Posterior vena cava (tissue), 2 donors: ENCODE measurements at regions not wholly inside any gene's neighbourhood (a gene's known extent, or its start where the extent isn't known, plus 50 kb on each side); places are given as distances from the start of the nearest gene placed in this dataset.
"Not testable (repeated sequence)": the region's sequence is repeated elsewhere in the genome, so short reads cannot be mapped to it uniquely, and the experiment has no call there.

Source experiments
- DNase-seq: peaks from one replicate; pipeline ENCODE4 v3.0.0-alpha.2; 2020; ENCODE audit warnings: low spot score
- intact Hi-C, 2 donors: fragments of 100-400 bp; cut with DNase I; formaldehyde crosslinking; loops; one replicate each; pipeline versions ENCODE4 v1.14.1 to v1.14.2; 2022 to 2023
- donor health status: DM: yes; HTN: yes; CAD: no.
- donor health status: DM: yes; HTN: yes; CAD: no.

DNA sequence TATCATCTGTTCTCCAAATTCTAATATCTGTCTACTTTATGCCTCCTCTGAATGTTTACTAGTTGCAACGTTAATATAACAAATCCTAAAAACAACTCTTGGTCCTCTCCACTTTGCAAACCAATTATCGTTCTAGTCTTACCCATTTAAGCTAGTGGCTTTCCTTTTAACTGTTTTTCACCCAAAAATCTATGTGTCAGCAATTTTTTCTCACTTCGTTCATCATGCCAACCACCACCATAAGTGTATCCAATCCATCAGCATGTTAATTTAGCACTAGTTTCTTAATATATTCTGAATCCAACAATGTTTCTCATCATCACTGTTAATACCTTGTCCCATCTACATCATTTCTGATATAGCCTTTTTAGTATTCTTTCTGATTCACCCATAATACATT lies 90.0 kb upstream of the RORB start:
- intact Hi-C loops: no loop called here
- DNase-seq: no peak

DNA sequence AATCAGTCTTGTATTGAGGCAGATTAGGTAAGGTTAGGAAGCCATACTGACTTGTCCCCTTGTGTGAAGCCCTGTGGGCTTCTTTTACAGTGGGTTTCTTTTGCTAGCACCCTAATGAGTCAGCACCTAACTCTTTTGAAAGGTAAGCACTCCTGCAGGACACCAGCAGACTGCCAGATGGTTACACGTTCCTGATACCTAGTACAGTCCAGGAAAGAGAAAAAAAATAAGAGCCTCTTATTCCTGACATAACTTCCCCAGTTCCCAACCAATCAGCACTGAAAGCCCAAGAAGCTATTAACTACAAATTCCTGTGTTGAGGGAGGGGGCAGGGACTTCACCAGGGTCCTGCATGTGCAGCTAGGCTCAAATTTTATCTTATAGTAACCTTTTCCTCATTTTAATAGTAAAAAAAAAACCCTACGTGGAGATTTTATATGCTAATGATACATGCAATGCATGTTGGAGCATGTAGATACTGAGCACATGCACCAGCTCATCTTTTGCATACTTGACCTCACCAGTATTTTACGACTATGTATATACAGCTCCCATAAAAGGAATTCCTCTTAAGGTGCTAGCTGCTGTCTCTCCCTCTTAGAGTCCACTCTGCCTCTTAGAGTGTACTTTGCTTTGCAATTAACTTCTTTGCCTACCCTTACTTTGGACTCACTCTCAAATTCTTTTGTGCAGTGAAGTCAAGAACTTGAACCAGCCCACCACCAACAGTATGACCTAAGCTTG lies 84.7 kb upstream of the RORB start:
- no peak for DNase-seq
- intact Hi-C loops: no loop called here

DNA sequence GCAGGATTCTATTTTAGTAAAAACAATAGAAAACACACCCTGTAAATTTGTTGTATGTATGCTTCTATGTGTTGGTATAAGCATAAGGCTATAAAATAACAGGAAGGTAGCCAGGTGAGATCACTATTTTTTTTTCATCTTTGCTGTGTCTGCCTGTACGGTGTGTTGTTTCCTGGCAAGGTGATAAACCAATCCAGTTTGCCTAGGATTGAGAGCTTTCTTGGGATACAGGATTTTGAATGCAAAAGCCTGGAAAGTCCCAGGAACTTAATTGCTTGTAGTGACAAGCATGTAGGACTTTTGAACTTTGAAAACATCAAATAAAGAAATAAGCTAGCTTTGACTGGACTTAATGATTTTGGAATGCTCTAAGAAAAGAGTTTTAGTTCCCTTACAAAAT lies 83.3 kb upstream of the RORB start:
- DNase-seq: no peak
- intact Hi-C loops: no loop called here

DNA sequence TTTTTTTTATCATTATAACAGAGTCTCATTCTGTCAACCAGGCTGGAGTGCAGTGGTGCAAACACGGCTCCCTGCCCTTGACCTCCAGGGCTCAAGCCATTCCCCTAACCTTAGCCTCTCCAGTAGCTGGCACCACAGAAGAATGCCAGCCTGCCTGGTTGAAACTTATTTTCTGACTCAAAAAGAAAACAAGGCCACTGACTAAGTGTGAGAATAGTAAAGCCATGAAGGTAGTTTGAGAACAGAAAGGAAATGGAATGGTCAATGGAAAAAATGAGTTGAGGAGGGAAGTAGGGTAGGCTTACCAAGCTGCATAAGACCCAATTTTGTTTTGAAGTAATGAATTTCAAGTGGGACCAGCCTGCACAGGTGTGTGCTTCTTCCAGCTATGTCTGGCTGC lies 82.8 kb upstream of the RORB start:
- intact Hi-C loops: no loop called here
- DNase-seq: no peak

DNA sequence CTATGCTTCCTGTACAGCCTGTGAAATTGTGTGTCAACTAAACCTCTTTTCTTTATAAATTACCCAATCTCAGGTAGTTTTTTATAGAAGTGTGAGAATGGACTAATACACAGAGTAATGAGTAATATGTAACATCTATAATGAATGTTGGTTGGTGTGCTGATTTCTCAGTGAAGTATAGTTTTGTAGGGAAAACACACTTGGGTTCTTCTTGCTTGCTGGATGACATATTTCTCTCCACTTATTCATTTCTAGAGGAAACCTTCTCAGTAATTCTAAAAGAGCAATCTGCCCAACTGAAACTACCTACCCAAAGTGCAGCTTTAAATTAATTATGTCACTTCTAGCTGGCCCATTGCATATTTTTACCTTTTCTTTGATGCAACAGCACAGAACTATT lies 81.1 kb upstream of the RORB start:
- DNase-seq: no peak
- intact Hi-C loops: no loop called here

DNA sequence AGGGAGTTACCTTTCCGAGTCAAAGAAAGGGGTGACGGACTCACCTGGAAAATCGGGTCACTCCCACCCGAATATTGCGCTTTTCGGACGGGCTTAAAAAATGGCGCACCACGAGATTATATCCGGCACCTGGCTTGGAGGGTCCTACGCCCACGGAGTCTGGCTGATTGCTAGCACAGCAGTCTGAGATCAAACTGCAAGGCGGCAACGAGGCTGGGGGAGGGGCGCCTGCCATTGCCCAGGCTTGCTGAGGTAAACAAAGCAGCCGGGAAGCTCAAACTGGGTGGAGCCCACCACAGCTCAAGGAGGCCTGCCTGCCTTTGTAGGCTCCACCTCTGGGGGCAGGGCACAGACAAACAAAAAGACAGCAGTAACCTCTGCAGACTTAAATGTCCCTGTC lies 72.6 kb upstream of the RORB start:
- DNase-seq, intact Hi-C loops: not testable (repeated sequence)

DNA sequence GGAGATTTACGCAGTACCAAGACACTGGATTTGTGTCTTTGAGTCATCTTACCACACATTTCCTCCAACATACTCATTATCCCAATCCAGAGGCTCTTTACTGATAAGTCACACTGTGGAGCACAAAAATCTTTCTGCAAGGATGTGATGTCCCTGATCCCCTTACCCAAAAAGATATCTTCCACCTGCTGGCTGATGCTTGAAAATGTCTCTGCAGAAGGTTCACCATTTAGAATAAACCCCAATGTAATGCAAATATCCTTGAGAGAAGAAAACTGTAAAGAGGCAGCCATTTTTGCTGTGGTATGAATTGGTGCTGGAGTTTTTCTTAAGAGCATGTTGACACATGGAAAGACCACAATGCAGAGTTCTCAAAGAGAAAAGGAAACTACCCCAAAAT lies 65.7 kb upstream of the RORB start:
- no peak for DNase-seq
- intact Hi-C loops: no loop called here

DNA sequence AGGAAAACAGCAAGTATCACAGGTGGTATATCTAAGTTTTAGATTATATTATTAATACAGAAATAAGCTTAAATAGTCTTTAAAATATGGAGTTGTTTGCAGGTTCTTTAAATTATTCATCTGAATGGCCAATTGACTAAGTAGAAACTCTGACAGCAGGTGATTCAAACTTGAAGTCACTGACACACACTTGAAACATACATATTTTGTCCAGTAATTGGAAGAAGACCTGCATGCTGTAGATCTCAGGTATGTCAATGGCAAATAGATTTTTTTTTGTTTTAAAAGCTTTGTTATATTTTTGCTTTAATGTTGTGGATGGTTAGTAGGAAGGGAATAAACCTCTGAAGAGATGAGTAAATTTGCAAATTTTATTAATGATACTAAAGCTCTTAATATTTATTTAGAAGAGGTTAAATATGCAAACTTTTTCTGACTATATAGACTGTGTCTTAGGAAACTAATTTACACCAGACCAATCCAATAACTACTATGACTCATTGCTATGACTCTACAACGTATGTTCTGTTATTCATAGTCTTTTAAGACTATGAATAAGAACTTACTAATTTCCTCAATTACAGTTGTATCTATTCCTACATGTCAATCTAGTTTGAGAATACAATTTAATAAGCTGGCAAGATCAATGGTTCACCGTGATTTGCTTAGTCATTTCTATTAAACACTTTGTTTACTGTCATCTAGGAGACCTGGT lies 53.9 kb upstream of the RORB start:
- intact Hi-C loops: no loop called here
- no peak for DNase-seq

DNA sequence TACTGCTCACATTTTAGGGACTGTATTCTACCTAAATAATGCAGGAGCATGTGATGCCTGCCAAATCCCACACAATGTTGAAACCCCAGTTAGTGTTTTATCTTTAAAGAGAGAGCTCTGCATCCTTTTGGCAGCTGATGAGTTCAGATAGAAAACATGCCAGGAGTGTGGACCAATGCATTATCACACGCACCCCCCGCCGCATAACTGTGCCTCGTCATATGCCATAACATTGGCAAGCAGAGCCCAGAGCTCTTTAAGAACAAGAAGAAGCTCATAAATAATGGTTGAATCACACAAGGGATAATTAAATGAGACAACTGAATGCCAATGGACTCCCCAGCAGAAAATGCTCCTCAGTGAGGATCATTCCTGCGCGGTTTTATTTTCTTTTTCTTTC lies 52.8 kb upstream of the RORB start:
- intact Hi-C loops: no loop called here
- no peak for DNase-seq
